MM.1S (cell line): ENCODE measurements at regions not wholly inside any gene's neighbourhood (a gene's known extent, or its start where the extent isn't known, plus 50 kb on each side); places are given as distances from the start of the nearest gene placed in this dataset.

Experiments
- EZH2 ChIP-seq: fragments of 300-600 bp; sonication (generic); optimal IDR thresholded peaks from 2 replicates; pipeline ENCODE3; 2017; ENCODE audit warnings: low read depth, mild to moderate bottlenecking, antibody characterized with exemption, low read length, mixed read lengths
- TF ChIP-seq, protein P1 (sequence below): fragments of 300-600 bp; sonication (generic); IDR thresholded peaks from 2 replicates; pipeline ENCODE4 v1.5.1; 2016; ENCODE audit warnings: antibody characterized with exemption, low read length, mixed read lengths

DNA sequence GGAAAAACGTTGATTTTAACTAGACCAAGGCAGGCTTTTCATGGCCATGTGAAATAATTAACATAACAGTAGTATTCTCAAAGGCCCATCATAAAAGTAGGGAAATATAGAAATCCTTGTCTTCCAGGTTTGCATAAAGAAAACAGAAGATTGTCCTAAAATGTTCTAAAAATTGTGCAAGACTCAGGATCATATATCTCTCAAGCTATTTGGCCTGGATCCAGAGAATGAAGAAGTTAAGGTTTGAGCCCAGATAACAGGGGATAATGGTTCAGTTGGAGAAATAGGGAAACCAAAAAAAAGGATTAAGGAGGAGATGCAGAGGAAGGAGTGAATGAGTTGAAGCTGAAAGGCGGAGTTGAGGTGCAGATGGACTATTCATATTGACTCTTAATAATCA lies 555.5 kb upstream of the NR5A2 start:
- TF ChIP-seq, protein P1, sequence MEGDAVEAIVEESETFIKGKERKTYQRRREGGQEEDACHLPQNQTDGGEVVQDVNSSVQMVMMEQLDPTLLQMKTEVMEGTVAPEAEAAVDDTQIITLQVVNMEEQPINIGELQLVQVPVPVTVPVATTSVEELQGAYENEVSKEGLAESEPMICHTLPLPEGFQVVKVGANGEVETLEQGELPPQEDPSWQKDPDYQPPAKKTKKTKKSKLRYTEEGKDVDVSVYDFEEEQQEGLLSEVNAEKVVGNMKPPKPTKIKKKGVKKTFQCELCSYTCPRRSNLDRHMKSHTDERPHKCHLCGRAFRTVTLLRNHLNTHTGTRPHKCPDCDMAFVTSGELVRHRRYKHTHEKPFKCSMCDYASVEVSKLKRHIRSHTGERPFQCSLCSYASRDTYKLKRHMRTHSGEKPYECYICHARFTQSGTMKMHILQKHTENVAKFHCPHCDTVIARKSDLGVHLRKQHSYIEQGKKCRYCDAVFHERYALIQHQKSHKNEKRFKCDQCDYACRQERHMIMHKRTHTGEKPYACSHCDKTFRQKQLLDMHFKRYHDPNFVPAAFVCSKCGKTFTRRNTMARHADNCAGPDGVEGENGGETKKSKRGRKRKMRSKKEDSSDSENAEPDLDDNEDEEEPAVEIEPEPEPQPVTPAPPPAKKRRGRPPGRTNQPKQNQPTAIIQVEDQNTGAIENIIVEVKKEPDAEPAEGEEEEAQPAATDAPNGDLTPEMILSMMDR, result no peak
- TF ChIP-seq EZH2, result no peak
